Epithelial cell of esophagus (primary cell): ENCODE measurements at regions not wholly inside any gene's neighbourhood (a gene's known extent, or its start where the extent isn't known, plus 50 kb on each side); places are given as distances from the start of the nearest gene placed in this dataset.

Experiments used
- DNase-seq: peaks from one replicate; pipeline ENCODE4 v3.0.0; 2010; ENCODE audit warnings: low read depth
- H3K4me3 ChIP-seq: 2 replicates; pipeline ENCODE4 v1.5.1; 2011; ENCODE audit warnings: mild to moderate bottlenecking, low read length, control low read depth
- TF ChIP-seq, protein P1 (sequence below): IDR thresholded peaks from 2 replicates; pipeline ENCODE4 v1.5.1; 2011; ENCODE audit warnings: low read depth, mild to moderate bottlenecking, low read length, control low read depth, inconsistent platforms; ENCODE audit not compliant: insufficient read depth; ENCODE audit errors: missing control alignments

DNA sequence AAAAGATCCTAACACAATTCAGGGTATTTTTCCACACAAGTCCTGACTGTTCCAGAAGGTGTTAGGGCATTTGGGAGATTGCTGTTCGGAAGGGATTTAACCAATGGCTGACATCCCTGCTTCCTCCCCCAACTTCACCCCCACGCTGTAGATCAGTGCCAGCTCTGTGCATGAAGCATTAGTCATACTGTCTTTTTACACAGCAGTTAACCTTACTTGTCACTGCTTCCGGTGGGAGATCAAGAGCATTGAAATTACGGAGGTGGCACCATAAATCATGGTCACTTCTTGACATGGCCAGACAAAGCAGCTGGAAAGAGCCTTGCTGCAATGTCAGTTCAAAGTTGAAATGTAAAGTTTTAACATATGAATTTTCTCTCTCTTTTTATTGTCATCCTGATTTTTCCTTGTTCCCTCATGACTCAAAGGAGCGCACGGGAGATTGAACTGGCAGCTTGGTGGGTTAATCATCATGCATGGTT, 70.2 kb downstream of the HRH4 start:
- DNase-seq = peak; percentile 50
- no peak overlapping the region for H3K4me3 ChIP-seq
- TF ChIP-seq, protein P1, sequence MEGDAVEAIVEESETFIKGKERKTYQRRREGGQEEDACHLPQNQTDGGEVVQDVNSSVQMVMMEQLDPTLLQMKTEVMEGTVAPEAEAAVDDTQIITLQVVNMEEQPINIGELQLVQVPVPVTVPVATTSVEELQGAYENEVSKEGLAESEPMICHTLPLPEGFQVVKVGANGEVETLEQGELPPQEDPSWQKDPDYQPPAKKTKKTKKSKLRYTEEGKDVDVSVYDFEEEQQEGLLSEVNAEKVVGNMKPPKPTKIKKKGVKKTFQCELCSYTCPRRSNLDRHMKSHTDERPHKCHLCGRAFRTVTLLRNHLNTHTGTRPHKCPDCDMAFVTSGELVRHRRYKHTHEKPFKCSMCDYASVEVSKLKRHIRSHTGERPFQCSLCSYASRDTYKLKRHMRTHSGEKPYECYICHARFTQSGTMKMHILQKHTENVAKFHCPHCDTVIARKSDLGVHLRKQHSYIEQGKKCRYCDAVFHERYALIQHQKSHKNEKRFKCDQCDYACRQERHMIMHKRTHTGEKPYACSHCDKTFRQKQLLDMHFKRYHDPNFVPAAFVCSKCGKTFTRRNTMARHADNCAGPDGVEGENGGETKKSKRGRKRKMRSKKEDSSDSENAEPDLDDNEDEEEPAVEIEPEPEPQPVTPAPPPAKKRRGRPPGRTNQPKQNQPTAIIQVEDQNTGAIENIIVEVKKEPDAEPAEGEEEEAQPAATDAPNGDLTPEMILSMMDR = no peak

DNA sequence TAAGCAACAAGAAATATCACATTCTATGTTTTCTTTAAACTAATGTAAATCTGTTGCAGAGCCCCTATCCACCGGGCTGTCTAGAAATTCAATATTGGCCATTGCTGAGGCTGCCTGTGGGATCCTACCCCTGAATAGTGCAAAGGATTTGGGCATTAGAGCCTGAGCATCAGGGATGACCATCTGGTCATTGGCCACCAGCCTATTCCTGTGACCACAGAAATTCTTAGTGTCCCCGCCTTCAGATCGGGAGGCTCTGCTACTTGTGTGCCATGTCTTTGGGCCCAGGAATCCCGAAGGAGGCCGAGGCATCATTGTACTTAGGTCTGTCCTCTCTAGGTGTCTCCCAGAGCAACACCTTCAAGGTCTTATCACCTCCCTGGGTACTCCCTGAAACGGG, 73.8 kb downstream of the HRH4 start:
- DNase-seq = no peak
- TF ChIP-seq, protein P1 = no peak
- no peak overlapping the region for H3K4me3 ChIP-seq

DNA sequence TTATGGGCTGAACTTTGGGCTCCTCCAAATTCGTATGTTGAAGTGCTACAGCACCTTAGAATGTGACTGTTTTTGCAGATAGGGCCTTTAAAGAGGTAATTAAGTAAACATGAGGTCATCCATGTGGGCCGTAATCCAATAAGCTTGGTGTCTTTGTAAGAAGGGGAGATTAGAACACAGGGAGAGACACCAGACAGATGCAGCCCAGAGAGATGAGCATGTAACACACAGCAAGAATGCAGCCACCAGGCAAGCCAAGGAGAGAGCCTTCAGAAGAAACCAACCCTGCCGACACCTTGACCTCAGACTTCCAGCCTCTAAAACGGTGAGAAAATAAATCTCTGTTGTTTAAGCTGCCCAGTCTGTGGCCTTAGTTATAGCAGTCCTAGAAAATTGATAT, 74.3 kb downstream of the HRH4 start:
- no peak overlapping the region for H3K4me3 ChIP-seq
- DNase-seq = no peak
- TF ChIP-seq, protein P1 = no peak

DNA sequence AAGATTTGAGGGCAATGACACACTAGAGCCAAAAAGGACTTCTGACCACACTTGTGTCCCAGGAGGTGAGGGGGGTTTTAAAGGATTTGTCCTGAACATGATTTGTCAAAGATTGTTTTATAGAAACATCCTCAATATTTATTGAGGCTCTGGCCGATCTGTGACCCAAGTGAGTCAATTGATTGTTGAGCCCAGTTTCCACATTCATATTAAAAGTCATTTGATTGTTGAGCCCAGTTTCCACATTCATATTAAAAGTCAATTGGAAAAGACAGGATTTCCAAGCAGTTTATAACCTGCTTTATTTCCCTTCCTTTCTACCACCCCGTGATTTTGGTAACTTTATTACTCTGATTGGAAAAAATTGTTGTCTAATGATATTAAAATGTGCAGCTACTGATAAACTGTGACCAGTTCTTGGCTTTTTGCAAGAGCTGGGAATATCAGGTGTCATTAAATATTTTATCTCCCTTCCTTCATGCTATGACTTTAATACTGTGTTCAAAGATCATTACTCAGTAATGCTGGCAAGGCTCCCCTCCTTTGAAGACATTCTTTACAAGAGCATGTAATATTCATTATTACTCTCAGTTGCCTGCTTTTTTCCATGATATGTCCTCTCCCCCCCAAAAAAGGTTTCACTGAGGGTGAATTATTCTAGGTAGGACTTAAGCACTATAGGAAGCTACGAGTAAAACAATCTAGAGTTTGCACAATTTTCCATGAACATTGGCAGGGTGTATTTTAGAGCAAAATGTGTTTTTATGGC, 75.3 kb downstream of the HRH4 start:
- DNase-seq = no peak

DNA sequence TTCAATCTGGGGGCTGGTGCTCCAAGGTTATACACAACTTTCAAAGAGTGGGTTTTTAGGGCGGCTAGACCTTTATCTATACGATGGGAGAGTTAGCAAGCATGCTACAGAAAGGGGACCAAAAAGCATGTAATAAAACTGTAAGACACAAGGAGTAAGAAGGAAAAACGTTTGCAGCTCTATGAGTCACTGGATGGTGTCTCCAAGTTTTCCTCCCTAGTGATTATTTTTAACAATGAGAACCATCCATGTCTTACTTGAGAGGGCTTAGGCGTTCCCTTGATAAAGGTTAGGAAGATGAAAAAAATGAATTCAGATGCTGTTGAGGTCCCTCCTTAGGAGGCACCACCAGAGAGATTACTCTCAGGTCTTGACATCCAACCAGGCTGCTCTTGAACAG, 75.9 kb downstream of the HRH4 start:
- no peak for DNase-seq
- TF ChIP-seq, protein P1 = no peak
- H3K4me3 ChIP-seq = no peak overlapping the region

More for the DNA sequence above, 75.3 kb downstream of the HRH4 start:
- TF ChIP-seq, protein P1 = no peak
- no peak overlapping the region for H3K4me3 ChIP-seq

DNA sequence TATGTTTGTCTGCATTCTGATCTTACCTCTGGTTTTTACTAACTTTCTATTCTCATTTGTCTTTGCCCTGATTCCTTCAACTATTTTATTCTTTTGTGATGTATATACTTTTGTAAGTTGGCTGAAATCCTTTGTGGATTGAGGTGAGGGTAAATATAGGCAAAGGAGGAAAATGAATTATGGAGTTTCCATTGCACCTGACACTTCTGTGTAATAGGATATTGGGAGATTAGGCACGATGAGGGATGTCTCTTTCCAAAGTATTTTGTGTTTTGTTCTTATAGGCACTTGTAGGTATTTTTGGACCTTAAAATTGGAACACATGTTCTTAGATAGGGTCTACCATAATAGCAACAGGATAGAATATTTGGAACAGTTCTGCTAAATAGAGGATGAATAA, 76.4 kb downstream of the HRH4 start:
- no peak for DNase-seq
- no peak overlapping the region for H3K4me3 ChIP-seq
- TF ChIP-seq, protein P1 = no peak
